Neural cell (in vitro differentiated cells): ENCODE measurements at regions not wholly inside any gene's neighbourhood (a gene's known extent, or its start where the extent isn't known, plus 50 kb on each side); places are given as distances from the start of the nearest gene placed in this dataset.

Experiments
- H2AFZ ChIP-seq: fragments of 200-600, 300-800 bp; sonication (generic), shearing (Covaris generic); 2 replicates; pipeline ENCODE4 v1.6.0; 2014; ENCODE audit warnings: low read depth, mild to moderate bottlenecking, antibody characterized with exemption, low read length, moderate library complexity
- H3F3A ChIP-seq: fragments of 200-600 bp; shearing (Covaris generic); 2 replicates; pipeline ENCODE4 v1.6.1; 2016; ENCODE audit warnings: mild to moderate bottlenecking, moderate library complexity, mixed read lengths, antibody characterized with exemption, low read length; ENCODE audit not compliant: insufficient read depth, poor library complexity, severe bottlenecking
- H3K27ac ChIP-seq: fragments of 200-600, 300-800 bp; sonication (generic), shearing (Covaris generic); 2 replicates; pipeline ENCODE4 v1.5.1; 2014; ENCODE audit warnings: mild to moderate bottlenecking, low read length, moderate library complexity
- H3K27me3 ChIP-seq: fragments of 300-800, 200-600 bp; sonication (generic), shearing (Covaris generic); 2 replicates; pipeline ENCODE4 v1.6.0; 2014; ENCODE audit warnings: mild to moderate bottlenecking, low read depth, low read length, moderate library complexity; ENCODE audit not compliant: insufficient read depth
- H3K36me3 ChIP-seq: fragments of 300-800, 200-600 bp; sonication (generic), shearing (Covaris generic); 2 replicates; pipeline ENCODE4 v1.5.1; 2014; ENCODE audit warnings: mild to moderate bottlenecking, antibody characterized with exemption, low read length, moderate library complexity; ENCODE audit not compliant: insufficient read depth
- H3K4me2 ChIP-seq: fragments of 300-800, 200-600 bp; sonication (generic), shearing (Covaris generic); 2 replicates; pipeline ENCODE4 v1.6.0; 2014; ENCODE audit warnings: mild to moderate bottlenecking, low read length
- H3K4me3 ChIP-seq: fragments of 300-800, 200-600 bp; sonication (generic), shearing (Covaris generic); 2 replicates; pipeline ENCODE4 v1.5.1; 2014; ENCODE audit warnings: mild to moderate bottlenecking, low read length, moderate library complexity
- H3K79me2 ChIP-seq: fragments of 200-600 bp; shearing (Covaris generic); replicated peaks from 2 replicates; pipeline ENCODE4 v1.6.0; 2014; ENCODE audit warnings: mild to moderate bottlenecking, low read length, moderate library complexity; ENCODE audit not compliant: insufficient read depth
- H3K9ac ChIP-seq: fragments of 300-800, 200-600 bp; sonication (generic), shearing (Covaris generic); 2 replicates; pipeline ENCODE4 v1.6.1; 2016; ENCODE audit warnings: mild to moderate bottlenecking, low read length, mixed read lengths
- H3K9me2 ChIP-seq: fragments of 200-600 bp; shearing (Covaris generic); 2 replicates; pipeline ENCODE4 v1.6.1; 2016; ENCODE audit warnings: mild to moderate bottlenecking, low read length, mixed read lengths; ENCODE audit not compliant: insufficient read depth
- H3K9me3 ChIP-seq: fragments of 200-600, 300-800 bp; sonication (generic), shearing (Covaris generic); 2 replicates; pipeline ENCODE4 v1.6.1; 2016; ENCODE audit warnings: mild to moderate bottlenecking, mixed run types, low read length, moderate library complexity, mixed read lengths
- H4K20me1 ChIP-seq: fragments of 200-600 bp; shearing (Covaris generic); 2 replicates; pipeline ENCODE4 v1.6.1; 2016; ENCODE audit warnings: mild to moderate bottlenecking, mixed run types; ENCODE audit not compliant: insufficient read depth
- CTCF ChIP-seq: fragments of 450-650 bp; IDR thresholded peaks from 2 replicates; pipeline ENCODE4 v1.5.1; 2014; ENCODE audit warnings: antibody characterized with exemption, mild to moderate bottlenecking, moderate library complexity; ENCODE audit not compliant: poor library complexity, severe bottlenecking
- EP300 ChIP-seq: fragments of 450-650 bp; conservative IDR thresholded peaks from 2 replicates; pipeline ENCODE4 v1.6.1; 2014; ENCODE audit warnings: antibody characterized with exemption, mild to moderate bottlenecking, moderate library complexity; ENCODE audit not compliant: poor library complexity, severe bottlenecking
- EZH2 ChIP-seq: fragments of 200-600, 300-800 bp; shearing (Covaris generic), sonication (generic); IDR thresholded peaks from 2 replicates; pipeline ENCODE4 v1.6.1; 2014; ENCODE audit warnings: antibody characterized with exemption, low read length, borderline replicate concordance, mild to moderate bottlenecking; ENCODE audit not compliant: insufficient read depth, poor library complexity, severe bottlenecking
- MXI1 ChIP-seq: fragments of 450-650 bp; conservative IDR thresholded peaks from 2 replicates; pipeline ENCODE4 v1.6.1; 2014; ENCODE audit warnings: antibody characterized with exemption, mild to moderate bottlenecking; ENCODE audit not compliant: poor library complexity, severe bottlenecking
- POLR2AphosphoS5 ChIP-seq: IDR thresholded peaks from 2 replicates; pipeline ENCODE4 v1.6.1; 2012
- RAD21 ChIP-seq: fragments of 450-650 bp; conservative IDR thresholded peaks from 2 replicates; pipeline ENCODE4 v1.6.1; 2014; ENCODE audit warnings: antibody characterized with exemption, mild to moderate bottlenecking, moderate library complexity
- REST ChIP-seq: IDR thresholded peaks from 2 replicates; pipeline ENCODE4 v1.6.1; 2012; ENCODE audit warnings: borderline replicate concordance
- SMC3 ChIP-seq: fragments of 450-650 bp; conservative IDR thresholded peaks from 2 replicates; pipeline ENCODE4 v1.6.1; 2014; ENCODE audit warnings: antibody characterized with exemption, mild to moderate bottlenecking, moderate library complexity; ENCODE audit not compliant: poor library complexity
- TAF1 ChIP-seq: IDR thresholded peaks from 2 replicates; pipeline ENCODE4 v1.6.1; 2012; ENCODE audit warnings: low read depth

GRCh38 chr11:11089805-11090204 lies 232.0 kb upstream of the ZBED5 start:
- Histone ChIP-seq H3K27me3 (no peaks in the 10 kb centered on the region), H3K27ac (no peak overlapping the region), H3K9ac (no peak overlapping the region), H3K36me3 (no peaks in the 10 kb centered on the region), H4K20me1 (no peaks in the 10 kb centered on the region), H3K79me2 (no peaks in the 10 kb centered on the region), H3K4me3 (no peak overlapping the region), H2AFZ (no peak overlapping the region), H3K9me3 (peaks cover 2% of the 10 kb centered on the region), H3K4me2 (no peak overlapping the region), H3F3A (no peaks in the 10 kb centered on the region), H3K9me2 (no peaks in the 10 kb centered on the region)
- TF ChIP-seq EP300 (no peak), MXI1 (no peak), POLR2AphosphoS5 (no peak), EZH2 (no peak), SMC3 (no peak), CTCF (no peak), RAD21 (no peak), TAF1 (no peak), REST (no peak)

GRCh38 chr11:11086979-11087378 lies 229.1 kb upstream of the ZBED5 start:
- no peak overlapping the region for H3K27ac ChIP-seq
- no peaks in the 10 kb centered on the region for H3K9me2 ChIP-seq
- H2AFZ ChIP-seq: no peak overlapping the region
- no peaks in the 10 kb centered on the region for H3K9me3 ChIP-seq
- no peaks in the 10 kb centered on the region for H3K36me3 ChIP-seq
- no peaks in the 10 kb centered on the region for H3K79me2 ChIP-seq
- TF ChIP-seq RAD21 (no peak), MXI1 (no peak), REST (no peak), SMC3 (no peak), EZH2 (no peak), EP300 (no peak), POLR2AphosphoS5 (no peak), TAF1 (no peak), CTCF (no peak)
- no peaks in the 10 kb centered on the region for H3F3A ChIP-seq
- H3K9ac ChIP-seq: no peak overlapping the region
- no peaks in the 10 kb centered on the region for H4K20me1 ChIP-seq
- H3K27me3 ChIP-seq: no peaks in the 10 kb centered on the region
- no peak overlapping the region for H3K4me2 ChIP-seq
- H3K4me3 ChIP-seq: no peak overlapping the region
